GM21529 (cell line): ENCODE measurements at regions not wholly inside any gene's neighbourhood (a gene's known extent, or its start where the extent isn't known, plus 50 kb on each side); places are given as distances from the start of the nearest gene placed in this dataset.
"Not testable (repeated sequence)": the region's sequence is repeated elsewhere in the genome, so short reads cannot be mapped to it uniquely, and the experiment has no call there.

ENCODE experiments used
- ATAC-seq: cut with Tn5 transposase; IDR thresholded peaks from one replicate; pipeline ENCODE4 v1.9.1; 2021; ENCODE audit not compliant: unreplicated experiment

GRCh38 chr4:146124023-146124680, 51.4 kb upstream of the LSM6 start:
- peak; percentile 95 for ATAC-seq

GRCh38 chr4:146123231-146123630, 52.3 kb upstream of the LSM6 start:
- peak; percentile 23 for ATAC-seq

GRCh38 chr4:146122398-146122797, 53.1 kb upstream of the LSM6 start:
- no peak for ATAC-seq

GRCh38 chr4:146121757-146122156, 53.8 kb upstream of the LSM6 start:
- ATAC-seq = no peak

- no peak for ATAC-seq
Observed at GRCh38 chr4:146119845-146120404, 55.6 kb upstream of the LSM6 start.

DNA sequence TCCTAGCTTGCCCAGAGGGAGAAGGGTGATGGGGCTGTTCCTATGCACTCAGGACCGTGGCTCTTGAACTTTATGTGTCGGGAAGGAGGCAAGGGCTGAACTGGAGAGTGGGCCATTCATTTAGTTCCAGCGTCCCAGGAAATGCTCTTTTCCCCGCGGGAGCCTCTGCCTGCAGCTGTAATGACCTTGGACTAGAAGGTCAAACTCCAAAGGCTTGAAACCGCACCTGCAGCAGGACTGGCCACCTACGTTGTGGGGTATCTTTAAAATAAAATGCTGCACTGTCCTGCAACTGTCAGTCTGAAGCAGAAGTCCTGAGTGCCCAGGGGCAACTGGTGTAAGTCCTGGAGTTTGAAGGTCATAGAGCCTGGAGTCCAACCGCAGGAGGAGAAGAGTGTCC, 61.5 kb upstream of the LSM6 start:
- no peak for ATAC-seq

DNA sequence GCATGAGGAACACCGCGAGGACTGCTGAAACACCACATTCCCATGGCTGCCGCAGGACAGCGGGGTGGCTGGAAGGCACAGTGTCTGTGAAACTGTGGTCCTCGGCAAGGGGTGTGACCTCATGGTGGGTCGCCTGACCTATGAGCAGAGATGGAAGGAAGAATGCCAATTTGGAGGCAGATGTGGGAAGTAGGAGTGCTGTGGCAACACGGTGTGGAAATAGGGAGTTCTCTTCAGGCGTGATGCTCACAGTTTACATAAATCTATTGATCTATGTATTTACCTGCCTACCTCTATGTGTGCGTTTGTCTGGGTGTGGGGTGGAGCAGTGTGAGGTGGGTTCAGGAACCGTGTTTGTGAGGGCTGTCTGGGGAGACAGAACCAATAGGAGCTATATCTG, 62.3 kb upstream of the LSM6 start:
- no peak for ATAC-seq

DNA sequence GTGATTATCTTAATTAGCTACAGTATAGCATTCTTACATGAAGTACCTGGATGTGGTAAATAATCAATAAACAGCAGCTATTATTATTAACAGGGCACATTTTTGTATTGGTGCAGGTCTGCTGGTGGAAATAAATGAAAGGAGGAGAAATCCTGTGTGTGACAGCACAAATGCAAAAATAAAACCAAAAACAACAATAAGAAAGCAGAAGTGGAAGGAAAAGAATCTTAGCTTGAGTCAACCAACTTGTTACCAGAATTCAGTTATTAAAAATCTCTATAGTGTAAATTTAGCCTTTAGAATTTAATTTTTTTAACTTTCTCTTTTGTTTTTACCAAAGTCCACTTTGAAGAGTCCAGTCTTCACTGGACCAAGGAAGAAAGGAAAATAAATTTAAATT, 63.1 kb upstream of the LSM6 start:
- peak; percentile 66 for ATAC-seq

DNA sequence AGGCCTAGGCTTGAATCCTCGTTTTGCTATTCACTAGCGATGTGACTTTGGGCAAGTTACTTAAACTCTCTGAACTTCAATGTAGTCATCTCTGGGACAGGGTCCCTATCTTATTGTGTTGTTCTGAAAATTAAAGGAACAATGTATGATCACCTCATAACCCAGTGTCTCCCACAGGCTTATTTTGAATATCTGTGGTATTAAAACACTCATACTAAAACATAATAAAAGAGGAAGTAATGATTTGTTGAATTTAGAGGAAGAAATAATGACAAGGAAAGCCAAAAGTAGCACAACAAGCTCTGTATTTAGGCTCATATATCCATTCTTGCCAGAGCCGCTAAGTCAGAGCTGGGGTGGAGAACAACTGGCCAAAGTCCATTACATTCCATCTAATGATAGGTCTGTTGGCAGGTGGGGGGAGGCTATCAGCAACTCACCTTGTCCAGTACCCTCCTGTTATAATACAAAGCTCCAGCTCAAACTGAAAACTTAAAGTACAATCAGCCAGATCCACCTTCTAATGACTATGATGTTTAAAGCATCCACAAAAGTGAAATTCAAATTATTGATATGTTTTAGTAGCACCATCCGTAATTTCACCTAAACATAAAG, 64.5 kb upstream of the LSM6 start:
- ATAC-seq = peak; percentile 40

GRCh38 chr4:146108756-146109155, 66.8 kb upstream of the LSM6 start:
- no peak for ATAC-seq

DNA sequence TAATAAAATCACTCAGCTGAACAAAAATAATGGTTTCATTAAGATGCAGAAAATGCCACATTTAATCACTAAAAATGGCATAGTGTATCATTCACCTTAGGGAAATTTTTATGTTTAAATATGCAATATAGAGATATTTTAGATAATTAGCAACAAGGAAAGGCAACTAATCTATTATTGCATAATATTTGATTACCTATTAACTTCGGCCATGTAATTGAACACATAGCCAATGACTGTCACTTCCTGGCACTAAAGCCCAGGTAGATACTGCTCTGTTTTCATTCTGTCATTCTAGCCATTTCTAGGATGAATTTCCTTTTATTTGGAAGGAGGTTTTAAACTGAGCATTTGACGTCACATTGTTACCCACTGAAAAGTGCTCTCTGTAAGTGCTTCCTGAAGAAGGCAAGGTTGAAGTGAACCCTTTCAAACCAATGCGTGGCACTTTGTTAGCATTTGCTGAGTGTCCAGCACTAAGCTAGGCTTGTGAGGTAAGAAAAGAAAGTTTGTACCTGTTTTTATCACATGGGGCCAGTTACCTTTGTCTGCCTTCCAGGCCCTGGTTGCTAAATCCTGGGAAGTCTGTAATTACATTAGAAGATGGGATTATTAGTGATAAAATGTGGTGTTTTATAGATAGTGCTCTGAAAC, 67.8 kb upstream of the LSM6 start:
- ATAC-seq = no peak

- ATAC-seq = peak; percentile 72
Observed at GRCh38 chr4:146105464-146105863, 70.1 kb upstream of the LSM6 start.

GRCh38 chr4:146104541-146104940, 71.0 kb upstream of the LSM6 start:
- ATAC-seq = no peak

DNA sequence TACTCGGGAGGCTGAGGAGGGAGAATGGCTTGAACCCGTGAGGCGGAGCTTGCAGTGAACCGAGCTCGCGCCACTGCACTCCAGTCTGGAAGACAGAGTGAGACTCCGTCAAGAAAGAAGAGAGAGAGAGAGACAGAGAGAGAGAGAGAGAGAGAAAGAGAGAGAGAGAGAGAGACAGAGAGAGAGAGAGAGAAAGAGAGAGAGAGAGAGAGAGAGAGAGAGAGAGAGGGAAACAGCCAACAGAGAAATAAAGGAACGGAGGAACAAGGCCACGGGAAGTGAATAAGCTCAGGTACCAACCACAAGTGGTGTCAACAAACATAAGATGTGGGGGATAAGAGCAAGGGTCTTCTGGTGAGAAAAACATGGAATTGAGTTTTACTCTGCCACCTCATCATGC, 71.5 kb upstream of the LSM6 start:
- ATAC-seq = not testable (repeated sequence)

DNA sequence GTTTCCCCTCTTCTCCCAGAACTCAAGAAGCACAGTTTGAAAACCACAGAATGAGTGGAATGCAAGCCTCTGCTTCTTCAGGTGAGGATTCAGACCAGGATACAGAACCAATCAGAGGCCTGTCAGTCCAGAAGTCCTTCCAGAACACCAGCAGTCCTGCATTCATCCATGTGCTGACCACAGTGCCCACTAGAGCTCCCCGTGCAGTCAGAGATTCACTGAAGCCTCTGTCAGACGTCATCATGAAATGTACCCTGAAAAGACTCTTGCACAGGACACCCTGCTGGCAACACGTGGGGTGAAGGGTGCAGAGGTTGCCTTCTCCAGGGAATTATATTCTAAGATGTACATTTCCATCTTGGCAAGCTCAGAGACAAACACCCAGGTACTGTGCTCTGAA, 75.9 kb upstream of the LSM6 start:
- ATAC-seq = no peak

DNA sequence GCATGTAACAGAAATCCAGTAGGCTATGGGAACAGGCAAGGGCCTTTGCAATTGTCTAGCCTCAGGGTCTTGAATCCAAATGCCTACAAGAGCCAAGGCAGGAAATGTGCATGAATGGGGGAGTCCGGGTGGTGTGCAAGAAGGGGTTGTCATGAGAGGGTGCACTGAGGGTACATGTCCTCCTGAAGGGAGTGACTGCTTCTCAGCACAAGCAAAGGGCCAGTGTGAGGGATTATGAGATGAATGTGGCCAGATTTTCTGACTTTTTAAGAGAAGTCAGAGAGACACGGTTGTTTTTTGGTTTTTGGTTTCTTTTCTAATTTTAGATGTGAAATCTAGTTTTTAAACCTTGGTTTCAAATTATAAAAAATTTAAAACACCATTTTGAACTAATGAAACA, 76.5 kb upstream of the LSM6 start:
- ATAC-seq = peak; percentile 79

DNA sequence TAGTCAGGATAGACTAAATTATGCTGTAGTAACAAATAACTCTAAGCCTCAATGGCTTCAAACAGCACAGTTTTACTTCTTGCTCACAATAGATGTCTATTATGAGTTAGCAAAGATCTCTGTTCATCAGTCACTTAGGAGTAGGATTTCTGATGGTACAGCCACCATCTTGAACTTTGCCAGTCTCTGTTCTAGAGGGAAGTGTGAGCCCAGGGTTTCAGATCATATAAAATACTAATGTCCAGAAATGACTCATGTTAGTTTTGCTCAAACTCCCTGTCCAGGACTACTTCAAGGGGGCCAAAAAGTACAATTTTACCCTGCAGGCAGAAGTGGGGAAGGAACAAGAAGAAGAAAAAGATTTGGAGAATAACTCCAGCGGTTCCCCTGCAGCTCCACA, 77.1 kb upstream of the LSM6 start:
- peak; percentile 74 for ATAC-seq

GRCh38 chr4:146096371-146096770, 79.1 kb upstream of the LSM6 start:
- ATAC-seq = no peak

DNA sequence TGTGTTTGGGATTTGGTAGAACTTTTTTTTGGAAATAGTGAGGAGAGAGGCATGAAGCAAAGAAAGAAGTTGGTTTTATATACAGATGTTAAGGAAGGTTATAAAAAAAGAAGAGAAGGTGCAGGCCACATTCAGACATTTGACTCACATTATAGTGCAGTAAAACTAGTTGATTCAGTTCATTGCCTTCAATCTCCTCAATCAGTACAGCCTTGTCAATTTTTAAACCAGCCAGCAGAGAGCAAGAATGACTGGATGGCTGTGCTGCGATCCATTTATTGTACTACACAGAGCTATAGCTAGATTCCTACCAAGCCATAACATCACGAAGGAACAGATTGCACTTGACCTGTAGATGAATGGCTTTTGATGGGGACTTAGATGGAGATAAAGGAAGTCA, 79.7 kb upstream of the LSM6 start:
- no peak for ATAC-seq

- ATAC-seq = no peak
Observed at GRCh38 chr4:146095091-146095690, 80.3 kb upstream of the LSM6 start.

- no peak for ATAC-seq
Observed at GRCh38 chr4:146088690-146089089, 86.8 kb upstream of the LSM6 start.

DNA sequence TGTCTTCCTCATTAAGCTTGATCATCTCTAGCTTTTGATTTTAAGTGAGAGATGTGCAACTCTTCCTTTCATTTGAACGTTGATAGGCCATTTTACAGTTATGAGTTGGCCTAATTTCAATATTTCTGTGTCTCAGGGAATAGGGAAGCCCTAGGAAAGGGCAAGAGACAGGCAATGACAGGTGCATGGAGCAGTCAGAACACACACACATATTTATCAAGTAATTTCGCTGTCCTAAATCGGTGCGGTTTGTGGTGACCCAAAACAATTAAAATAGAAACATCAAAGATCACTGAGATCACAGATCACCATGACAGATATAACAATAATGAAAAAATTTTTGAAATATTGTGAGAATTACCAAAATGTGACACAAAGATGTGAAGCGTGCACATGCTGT, 87.7 kb upstream of the LSM6 start:
- ATAC-seq = no peak
